SKM-1 treated with dmso at 0.1 percent for 144 hours (cell line): ENCODE measurements at regions not wholly inside any gene's neighbourhood (a gene's known extent, or its start where the extent isn't known, plus 50 kb on each side); places are given as distances from the start of the nearest gene placed in this dataset.

Experiments
- DNase-seq: peaks from one replicate; lab custom pipeline; 2025; ENCODE audit not compliant: unreplicated experiment; lab: John Stamatoyannopoulos, UW

DNA sequence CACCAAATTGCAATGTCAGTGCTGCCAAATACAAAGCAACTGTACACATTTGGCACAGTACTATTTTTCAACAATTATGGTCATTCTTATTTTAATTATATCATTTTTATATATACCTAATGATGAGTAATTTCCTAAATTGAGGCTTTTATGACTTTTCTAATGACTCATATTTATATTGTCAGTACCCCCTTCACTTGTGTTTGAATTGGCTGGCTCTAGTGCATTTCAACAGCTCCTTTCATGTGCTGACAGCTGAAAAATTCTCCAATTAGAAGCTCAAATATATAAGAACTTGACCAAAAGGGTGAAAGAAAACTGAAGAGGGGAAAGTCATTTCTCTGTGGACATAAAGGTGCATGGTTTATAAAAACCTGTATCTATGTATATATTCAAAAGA is 263.3 kb downstream of the SLITRK1 start:
- DNase-seq, result no peak

DNA sequence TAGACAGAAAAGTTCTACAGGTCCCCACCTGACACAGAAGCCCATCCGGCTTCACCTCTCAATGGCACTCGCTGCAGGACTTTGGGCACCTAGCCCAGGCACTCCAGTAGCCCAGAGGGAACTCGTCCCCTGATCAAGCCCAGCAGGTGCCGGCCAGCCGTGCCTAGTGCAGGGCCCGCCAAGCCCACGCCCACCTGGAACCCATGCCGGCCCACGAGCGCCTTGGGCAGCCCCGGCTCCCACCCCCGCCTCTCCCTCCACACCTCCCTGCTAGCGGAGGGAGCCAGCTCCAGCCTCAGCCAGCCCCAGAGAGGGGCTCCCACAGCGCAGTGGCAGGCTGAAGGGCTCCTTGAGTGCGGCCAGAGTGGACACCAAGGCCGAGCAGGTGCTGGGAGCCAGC is 268.8 kb downstream of the SLITRK1 start:
- DNase-seq, result no peak

DNA sequence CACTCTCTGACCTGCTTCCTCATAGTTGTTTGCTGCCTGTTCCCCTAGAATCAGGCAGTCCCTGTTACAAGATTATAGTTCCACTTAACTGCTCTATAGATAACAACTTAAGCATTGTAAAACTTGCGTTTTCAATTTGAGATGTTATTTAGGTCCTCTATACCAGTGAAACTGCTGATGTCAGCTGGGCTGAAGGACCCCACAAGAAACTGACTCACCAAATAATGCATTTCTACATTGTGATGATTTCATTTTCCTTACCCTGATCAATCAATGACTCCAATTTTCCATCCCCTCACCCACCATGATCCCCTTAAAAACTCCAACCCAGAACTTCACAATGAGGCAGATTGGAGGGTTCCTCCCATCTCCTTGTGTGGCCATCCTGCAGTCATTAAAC is 280.7 kb downstream of the SLITRK1 start:
- DNase-seq, result no peak

DNA sequence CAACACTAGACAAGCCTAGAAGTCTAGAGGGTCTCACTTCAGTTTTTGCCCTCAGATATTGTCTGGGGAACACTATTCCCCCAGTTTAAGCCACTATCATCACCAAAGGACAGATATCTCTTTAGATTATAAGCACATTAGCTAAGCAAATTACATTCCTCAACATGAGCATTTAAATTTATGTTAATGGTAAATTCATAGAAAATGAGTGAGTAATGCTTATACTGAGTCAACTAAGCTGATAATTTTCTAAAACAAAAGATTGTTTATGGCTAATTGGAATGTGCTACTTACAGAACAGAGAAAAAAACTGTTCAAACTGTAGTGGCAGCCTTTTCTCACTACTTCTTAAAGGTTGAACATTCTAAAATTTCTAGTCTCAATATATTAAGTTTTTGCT is 290.2 kb downstream of the SLITRK1 start:
- no peak for DNase-seq

DNA sequence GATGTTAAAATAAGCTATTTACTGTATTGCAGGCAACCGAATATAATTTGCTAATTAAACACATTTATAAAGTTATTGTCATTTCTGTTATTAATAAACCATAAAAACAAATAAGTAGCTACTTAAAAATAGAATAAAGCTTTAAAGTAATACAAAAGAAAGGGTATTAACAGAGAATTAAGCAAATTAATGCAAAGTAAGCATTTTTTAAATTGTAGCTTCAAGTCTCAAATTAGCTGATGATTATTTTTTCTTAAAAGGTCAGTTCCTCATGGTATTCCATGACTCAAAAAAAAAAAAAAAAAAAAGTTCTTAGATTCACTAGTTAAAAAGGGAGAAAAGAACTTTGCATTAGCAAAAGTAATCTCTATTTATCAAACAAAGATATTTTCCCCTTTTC is 292.5 kb downstream of the SLITRK1 start:
- no peak for DNase-seq

DNA sequence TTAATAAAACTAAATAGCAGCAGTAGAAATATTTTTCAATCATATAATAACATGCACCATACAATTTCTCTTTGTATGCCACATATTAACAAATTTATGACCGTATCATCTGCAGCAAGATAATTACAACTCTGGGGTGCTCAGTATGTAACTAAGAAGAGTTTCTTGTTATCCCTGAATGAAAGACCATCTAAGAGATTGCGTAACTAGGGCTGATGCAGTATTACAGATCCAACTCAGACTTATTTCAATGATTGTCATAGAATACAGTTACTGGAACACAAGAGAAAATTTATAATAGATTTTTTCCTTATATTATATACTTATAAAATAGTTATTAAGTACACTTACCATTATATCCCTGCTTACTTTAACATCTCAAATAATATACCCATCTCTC is 305.1 kb downstream of the SLITRK1 start:
- no peak for DNase-seq

DNA sequence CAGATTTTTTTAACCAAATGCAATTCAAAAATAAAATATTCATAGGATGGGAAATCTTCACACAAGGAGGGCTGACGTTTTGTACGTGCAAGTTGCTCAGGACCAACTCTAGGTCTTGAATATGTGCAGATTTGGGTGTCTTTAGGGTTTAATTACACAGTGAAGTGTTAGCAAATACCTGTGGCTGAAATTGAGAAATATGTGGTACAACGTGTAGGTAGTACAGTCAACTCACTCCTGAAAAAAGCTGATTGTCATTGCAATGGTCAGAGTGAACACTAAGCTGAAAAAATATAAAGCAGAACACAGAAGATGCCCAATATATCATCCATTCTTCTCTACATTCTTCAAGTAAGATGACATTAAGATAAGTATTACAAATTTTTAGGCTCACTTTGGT is 314.3 kb downstream of the SLITRK1 start:
- DNase-seq, result no peak

DNA sequence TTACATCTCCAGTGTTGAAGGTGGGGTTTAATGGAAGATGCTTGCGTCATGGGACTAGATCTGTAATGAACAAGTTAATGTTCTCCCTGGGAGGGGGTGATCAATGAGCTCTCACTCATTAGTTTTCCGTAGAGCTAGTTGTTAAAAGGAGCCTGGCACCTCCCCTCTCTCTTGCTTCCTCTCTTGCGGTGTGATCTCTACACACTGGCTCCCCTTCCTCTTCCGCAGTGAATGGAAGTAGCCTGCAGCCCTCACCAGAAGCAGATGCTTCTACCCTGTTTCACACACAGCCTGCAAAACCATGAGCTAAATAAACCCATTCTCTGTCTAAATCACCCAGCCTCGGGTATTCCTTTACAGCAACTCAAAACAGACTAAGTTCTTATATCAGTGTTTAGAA is 318.8 kb downstream of the SLITRK1 start:
- no peak for DNase-seq

DNA sequence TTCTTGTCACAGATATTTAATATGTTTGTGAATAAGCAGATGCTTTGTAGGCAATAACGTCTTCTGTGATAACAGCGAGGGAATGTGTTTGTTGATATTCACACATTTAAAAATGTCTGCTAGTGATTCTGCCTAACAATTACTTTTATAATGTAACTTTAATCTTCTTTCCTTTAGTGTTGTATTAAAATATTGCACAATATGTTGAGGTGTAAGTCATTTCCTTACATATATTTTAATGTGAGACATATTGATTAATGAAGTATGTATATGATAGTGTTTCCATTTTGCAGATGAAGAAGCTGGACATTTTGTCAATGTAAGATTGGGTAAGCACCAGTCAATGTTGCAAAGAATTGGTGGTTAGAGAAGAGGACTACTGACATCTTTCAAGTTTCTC is 324.4 kb downstream of the SLITRK1 start:
- DNase-seq, result no peak

DNA sequence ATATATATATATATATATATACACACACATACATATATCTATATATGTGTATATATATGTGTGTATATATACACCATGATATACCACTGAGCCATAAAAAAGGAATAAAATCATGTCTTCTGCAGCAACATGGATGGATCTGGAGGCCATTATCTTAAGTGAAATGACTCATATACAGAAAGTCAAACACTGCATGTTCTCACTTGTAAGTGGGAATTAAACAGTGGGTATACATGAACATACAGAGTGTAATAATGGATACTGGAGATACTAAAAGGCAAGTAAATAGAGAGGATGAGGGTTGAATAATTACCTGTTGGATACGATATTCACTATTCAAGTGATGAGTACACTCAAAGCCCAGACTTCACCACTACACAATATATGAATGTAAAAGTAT is 332.6 kb downstream of the SLITRK1 start:
- DNase-seq, result no peak

DNA sequence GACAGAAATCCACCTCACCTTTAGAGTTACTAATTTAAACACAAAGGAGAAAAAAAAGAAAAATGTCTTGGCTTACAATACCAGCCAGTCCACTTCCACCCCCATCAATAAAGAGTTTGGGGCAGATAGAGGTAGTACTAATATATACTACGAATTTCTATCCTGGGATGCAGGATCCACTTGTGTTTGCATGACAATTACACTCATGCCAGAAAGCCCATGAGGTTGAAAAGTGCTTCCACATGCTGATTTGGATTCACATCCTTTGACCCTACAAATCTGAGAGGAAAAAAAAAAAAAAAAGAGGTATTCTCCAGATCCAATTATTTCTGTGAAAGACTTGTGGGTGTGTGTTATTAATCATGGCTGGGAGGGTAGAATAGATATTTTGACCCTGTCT is 335.2 kb downstream of the SLITRK1 start:
- DNase-seq, result no peak

DNA sequence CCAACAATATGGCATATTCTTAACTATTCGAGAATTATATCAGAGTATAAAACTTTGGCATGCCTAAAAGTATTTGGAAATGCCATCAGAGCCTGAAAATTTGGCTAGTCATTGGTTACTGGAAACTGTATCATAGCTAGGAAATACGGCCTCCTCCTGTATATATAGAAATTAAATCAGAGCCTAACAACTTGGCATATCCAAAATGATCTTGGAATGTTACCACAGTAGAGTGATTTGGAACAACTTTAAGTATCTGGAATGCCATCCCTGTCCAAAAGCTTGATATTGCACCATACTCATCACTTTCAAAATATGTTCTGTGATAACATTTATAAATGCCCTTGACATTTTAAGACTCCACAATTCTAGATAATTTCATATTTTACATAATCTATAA is 335.8 kb downstream of the SLITRK1 start:
- no peak for DNase-seq

DNA sequence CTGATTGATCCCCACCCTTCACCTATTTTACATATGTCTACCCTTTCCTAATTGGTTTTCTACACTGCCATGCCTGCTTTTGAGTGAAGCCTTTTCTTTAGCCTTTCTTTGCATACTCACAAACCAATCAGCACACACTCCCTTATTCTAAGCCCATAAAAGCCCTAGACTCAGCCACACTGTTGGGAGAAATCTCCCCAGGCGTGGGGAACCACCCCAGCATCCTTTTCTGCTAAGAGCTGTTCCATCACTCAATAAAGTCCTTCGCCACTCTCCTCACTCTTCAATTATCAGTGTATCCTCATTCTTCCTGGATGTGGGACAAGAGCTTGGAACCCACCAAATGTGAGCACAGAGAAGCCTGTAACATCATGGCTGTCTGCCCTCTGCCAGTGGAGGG is 343.6 kb downstream of the SLITRK1 start:
- no peak for DNase-seq

DNA sequence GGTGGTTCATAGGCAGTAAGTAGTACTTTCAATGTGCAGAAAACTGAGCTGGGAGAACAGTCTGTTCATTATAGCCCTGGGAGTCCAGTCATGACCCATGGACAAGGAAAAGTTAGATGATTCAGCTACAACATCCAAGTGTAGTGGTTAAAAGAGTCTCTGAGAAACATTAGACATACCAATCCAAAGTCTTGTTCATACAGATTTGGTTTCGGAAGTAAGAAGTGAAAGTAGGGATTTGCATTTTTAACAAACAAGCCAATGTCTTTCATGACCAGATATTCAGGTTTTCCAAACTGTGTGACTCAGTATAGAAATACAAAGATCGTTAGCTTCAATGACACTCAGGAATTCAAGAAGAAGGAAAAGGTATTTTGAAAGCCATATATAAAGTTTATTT is 345.3 kb downstream of the SLITRK1 start:
- DNase-seq, result no peak

DNA sequence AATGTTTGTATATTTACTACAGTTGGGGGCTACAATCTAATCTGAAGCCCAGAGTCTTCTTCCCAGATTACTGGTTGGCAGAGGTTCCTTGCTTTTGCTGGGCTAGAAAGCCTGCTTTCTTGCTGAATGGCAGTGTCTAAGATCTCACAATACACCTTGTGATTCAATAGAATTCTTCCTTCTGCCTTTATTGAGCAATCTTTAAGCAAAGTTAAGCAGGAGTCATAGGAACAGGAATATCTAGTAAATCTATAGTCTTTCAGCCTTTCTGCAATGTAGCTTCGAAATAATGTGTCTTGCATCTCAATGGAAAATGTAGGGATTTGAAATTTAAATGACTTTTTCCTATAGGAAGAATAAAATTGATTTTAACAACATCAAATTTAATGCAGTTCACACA is 346.1 kb downstream of the SLITRK1 start:
- DNase-seq, result no peak

DNA sequence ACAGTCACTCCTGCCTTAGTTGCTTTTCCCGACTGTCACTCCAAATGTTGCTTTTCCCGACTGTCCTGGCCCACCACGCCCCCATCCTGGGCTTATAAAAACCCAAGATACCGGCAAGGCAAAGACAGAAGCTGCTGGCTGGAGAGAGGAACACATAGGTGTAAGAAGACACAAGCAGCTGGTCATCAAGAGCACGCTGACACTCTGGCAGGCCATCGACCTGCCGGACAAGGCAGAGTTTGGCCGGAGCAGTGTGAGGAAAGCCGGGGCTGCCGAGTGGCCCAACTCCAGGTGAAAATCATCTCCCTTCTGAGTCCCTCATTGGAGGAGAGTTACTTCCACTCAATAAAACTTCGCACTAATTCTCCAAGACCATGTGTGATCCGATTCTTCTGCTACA is 349.5 kb downstream of the SLITRK1 start:
- no peak for DNase-seq

DNA sequence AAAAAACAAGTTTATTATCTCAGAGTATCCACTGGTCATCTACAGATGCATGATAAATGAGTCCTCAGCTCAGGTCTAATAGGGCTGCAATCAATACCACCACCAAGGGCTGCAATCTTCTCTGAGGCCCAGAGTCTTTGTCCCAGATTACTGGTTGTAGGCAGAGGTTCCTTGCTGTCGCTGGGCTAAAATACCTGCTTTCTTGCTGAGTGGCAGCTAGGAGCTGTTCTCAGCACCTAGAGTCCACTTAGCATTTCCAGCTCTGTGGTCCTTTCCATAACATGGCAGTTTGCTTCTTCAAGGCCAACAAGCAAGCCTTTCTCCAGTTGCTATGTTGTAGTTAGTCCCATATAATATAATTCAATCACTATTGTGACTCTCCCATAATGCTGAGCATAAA is 351.3 kb downstream of the SLITRK1 start:
- DNase-seq, result no peak

DNA sequence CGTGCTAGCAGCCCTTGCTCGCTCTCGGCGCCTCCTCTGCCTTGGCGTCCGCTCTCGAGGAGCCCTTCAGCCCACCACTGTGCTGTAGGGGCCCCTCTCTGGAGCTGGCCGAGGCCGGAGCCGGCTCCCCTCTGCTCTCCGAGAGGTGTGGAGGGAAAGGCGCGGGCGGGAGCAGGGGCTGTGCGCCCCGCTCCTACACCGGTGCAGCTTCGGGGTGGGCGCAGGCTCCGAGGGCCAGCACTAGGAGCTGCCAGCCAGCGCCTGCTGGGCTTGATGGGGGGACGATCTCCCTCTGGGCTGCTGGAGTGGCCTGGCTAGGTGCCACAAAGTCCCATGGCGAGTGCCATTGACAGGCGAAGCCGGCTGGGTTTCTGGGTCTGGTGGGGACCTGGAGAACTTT is 365.5 kb downstream of the SLITRK1 start:
- no peak for DNase-seq

DNA sequence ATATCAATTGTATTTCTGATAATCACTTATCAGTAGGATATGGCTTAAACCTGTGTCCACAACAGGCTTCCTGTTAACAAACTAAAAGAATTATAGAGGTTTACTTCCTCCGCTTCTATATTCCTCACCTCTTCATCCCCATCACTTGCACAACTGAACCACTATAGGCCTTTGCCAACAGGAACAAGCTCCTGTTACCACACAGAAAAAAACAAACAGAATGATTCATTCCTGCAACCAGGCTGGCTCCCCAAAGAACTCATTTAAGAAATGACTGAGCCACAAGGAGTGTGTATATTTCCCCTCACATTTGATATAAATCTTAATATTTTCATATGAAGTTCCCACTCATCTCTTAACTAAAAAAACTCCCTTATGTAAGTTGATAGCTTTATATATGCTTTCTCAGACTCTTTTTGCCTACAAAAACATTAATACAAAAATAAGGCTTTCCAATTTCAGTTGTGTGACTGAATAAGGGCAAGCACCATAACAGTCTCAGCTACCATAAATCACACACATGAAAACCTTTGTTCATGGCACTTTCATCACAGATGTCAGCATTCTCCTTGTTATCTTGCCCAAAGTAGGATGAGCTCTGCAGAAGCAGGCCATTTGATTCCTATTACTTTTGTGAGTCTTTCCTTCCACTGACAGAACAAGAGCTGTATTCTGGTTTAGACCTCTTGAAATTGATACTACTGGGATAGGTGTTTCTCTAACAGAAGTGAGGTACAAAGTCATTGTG is 366.8 kb downstream of the SLITRK1 start:
- no peak for DNase-seq

DNA sequence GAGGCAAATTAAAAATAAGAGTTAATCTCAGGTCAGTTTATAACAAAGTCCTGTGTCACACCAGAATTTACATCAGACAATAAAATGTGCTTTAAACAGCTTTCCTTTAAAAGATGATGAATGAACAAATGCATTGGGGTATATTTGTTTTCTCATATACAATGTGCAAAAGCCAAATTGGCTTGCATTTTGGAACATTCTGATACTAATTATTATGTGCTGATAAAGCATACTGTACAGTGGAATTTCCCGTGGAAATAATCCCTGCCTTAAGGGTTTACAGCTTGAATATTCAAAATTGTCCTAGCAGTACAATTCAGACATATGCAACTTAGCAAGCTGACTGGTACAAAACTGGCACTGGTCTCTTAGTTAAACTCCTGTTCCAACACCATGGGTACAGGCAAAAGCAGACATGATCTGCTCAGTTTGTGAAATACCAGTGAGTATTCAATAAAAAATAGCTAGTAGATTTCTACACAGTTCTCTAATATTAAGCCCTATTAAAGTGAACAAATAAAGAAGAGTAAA is 373.4 kb downstream of the SLITRK1 start:
- DNase-seq, result no peak

DNA sequence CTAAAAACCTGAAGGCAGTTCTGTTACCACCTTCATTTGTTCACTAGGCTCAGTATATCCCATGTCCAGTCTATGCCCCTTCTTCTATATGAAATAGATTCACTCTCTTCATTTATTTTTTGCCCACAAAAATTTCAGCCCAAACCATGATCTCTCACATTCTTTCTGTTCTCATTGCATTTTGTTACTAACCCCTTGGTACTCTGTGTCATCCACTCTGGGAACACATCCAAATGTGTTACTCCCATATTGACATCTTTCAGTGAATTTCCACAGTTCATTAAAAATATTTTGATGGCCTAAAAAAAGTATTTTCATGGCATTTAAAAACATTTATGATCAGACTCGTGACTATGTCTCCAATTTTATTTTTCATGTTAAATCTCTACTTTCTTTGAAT is 378.9 kb downstream of the SLITRK1 start:
- no peak for DNase-seq

DNA sequence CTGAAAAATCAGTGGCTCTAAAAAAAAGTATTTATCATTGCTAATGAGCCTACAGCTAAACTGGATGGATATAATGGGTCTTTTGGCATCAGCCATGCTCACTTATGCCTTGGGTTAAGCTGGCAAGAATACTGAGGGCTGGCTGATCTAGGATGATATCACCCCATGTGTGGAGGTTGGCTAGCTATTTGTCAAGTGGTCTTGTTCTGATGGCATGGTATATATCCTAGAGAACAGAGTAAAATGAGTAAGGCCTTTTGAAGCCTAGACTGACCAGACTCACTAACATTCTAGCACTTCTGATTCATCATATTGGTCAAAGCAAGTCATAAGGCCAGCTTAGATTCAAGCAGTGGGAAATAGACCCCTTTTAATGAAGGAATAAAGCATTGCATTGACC is 383.0 kb downstream of the SLITRK1 start:
- DNase-seq, result no peak

DNA sequence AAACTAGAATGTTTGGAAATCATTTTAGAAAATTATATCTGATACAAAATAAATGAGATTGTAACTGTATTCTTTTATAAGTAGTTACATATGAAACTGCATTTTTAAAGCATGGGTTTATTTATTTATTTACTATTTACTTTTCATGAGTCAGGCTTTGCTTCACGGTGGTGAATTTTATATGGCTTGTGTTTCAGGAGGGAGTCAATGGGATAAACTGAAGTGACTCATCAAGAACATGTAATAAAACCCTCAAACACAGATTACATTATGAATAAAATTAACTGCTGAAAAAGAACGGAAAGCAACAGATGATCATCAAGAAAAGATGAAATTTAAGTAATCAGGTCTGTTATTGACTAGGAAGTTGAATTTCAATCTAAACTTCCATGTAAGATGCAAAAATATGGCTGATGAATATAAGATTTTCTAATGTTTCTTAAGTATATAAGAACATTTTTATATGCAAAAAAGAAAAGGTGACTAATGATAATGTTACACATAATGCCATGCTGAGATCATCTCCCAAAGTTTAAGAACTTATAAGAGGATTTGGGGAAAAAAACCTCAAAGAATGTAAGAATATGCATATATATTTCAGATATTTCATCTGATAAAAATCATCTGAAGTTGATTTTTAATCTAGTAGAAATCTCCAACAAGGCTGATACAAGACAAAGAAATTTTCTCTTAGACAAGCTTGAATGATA is 383.6 kb downstream of the SLITRK1 start:
- no peak for DNase-seq
